Glutamatergic neuron (in vitro differentiated cells): ENCODE measurements at regions not wholly inside any gene's neighbourhood (a gene's known extent, or its start where the extent isn't known, plus 50 kb on each side); places are given as distances from the start of the nearest gene placed in this dataset.

Experiments used
- DNase-seq: peaks from one replicate; pipeline ENCODE4 v3.0.0; 2022
- H3K27ac Mint-ChIP-seq: one replicate; pipeline ENCODE4 v1.8.0; 2020; ENCODE audit warnings: mild to moderate bottlenecking, mixed read lengths, inconsistent platforms; ENCODE audit not compliant: unreplicated experiment
- H3K27me3 Mint-ChIP-seq: one replicate; pipeline ENCODE4 v1.8.0; 2020; ENCODE audit warnings: mild to moderate bottlenecking, moderate library complexity, mixed read lengths, inconsistent platforms; ENCODE audit not compliant: unreplicated experiment
- H3K36me3 Mint-ChIP-seq: one replicate; pipeline ENCODE4 v1.8.0; 2020; ENCODE audit warnings: mild to moderate bottlenecking, mixed read lengths, inconsistent platforms; ENCODE audit not compliant: unreplicated experiment
- H3K4me1 Mint-ChIP-seq: one replicate; pipeline ENCODE4 v1.8.0; 2020; ENCODE audit warnings: mild to moderate bottlenecking, low read depth, mixed read lengths, inconsistent platforms; ENCODE audit not compliant: unreplicated experiment
- H3K4me3 Mint-ChIP-seq: one replicate; pipeline ENCODE4 v1.8.0; 2020; ENCODE audit warnings: mild to moderate bottlenecking, mixed read lengths, inconsistent platforms; ENCODE audit not compliant: unreplicated experiment
- H3K9me3 Mint-ChIP-seq: one replicate; pipeline ENCODE4 v1.8.0; 2020; ENCODE audit warnings: mild to moderate bottlenecking, moderate library complexity, mixed read lengths, inconsistent platforms; ENCODE audit not compliant: unreplicated experiment
- TF ChIP-seq, protein P1 (sequence below): fragments of 200-600 bp; sonication (generic); IDR thresholded peaks from one replicate; pipeline ENCODE4 v1.5.0; 2021; ENCODE audit not compliant: partially characterized antibody, unreplicated experiment

DNA sequence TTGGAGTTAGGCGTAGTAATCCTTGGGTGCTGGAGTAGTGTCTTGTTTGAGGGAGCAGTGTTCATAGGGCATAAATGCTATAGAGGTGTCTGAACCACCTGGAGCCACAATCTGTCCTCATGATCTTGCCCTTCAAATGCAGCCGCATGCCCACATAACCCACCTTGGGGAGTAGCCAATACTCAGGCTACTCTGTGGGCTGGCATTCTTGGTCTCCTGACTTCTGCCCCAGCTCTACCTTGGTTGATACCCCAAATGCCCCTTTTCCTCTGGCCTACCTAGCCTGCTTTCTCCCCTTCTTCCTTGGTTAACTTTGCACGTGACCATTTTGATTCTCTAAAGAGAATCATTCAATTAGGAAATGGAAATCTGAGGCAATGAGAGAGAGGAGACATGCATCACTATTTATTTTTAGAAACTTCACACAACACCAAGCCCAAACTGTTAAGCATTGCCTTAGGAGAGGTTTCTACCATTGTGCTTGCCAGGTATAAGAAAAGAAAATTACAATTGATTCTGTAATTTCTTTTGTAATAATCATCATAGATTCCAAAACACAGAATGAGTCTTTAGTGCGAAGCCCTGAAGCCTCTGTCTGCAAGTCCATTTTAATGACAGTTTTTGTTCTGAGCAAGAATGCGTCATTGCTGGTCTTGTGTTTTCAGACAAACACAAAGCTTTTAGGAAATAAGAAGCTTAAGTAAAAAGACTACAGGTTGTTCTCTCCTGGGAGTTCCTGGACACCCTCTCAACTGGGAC lies 135.2 kb downstream of the C9orf152 start:
- DNase-seq = no peak
- Mint-ChIP-seq H3K4me3 (no peak overlapping the region), H3K9me3 (peaks cover 3% of the 10 kb centered on the region), H3K27ac (no peak overlapping the region), H3K36me3 (no peaks in the 10 kb centered on the region), H3K4me1 (peaks cover 26% of the 10 kb centered on the region), H3K27me3 (no peaks in the 10 kb centered on the region)
- TF ChIP-seq, protein P1, sequence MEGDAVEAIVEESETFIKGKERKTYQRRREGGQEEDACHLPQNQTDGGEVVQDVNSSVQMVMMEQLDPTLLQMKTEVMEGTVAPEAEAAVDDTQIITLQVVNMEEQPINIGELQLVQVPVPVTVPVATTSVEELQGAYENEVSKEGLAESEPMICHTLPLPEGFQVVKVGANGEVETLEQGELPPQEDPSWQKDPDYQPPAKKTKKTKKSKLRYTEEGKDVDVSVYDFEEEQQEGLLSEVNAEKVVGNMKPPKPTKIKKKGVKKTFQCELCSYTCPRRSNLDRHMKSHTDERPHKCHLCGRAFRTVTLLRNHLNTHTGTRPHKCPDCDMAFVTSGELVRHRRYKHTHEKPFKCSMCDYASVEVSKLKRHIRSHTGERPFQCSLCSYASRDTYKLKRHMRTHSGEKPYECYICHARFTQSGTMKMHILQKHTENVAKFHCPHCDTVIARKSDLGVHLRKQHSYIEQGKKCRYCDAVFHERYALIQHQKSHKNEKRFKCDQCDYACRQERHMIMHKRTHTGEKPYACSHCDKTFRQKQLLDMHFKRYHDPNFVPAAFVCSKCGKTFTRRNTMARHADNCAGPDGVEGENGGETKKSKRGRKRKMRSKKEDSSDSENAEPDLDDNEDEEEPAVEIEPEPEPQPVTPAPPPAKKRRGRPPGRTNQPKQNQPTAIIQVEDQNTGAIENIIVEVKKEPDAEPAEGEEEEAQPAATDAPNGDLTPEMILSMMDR = no peak

DNA sequence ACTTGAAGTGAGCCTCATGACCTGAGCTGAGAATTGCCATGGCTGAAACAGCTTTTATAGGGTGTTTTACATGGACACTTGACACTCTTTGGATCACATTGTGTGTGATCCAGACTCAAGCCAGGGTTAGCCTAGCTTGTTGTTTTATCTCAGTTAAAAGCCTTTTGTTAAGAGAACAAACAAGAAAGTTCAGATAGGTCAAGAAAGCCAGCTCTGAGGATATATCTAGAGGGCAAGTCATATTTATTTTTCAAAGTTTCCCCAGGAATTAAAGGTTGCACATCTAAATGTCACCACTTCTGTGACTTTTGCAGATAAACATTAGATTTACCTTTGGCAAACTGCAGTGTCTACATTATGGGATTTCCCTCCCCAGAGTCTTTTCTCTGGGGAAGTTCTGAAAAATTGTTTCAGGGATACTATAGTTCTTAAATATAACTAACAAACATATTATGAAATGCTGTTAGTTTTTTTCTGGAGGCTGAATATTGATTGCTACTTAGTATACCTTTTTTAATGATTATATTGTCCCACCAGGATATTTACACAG lies 134.5 kb downstream of the C9orf152 start:
- Mint-ChIP-seq H3K36me3 (no peaks in the 10 kb centered on the region), H3K9me3 (peaks cover 2% of the 10 kb centered on the region), H3K27me3 (no peaks in the 10 kb centered on the region), H3K4me1 (peaks cover 22% of the 10 kb centered on the region), H3K27ac (no peak overlapping the region), H3K4me3 (no peak overlapping the region)
- TF ChIP-seq, protein P1 = no peak
- no peak for DNase-seq

DNA sequence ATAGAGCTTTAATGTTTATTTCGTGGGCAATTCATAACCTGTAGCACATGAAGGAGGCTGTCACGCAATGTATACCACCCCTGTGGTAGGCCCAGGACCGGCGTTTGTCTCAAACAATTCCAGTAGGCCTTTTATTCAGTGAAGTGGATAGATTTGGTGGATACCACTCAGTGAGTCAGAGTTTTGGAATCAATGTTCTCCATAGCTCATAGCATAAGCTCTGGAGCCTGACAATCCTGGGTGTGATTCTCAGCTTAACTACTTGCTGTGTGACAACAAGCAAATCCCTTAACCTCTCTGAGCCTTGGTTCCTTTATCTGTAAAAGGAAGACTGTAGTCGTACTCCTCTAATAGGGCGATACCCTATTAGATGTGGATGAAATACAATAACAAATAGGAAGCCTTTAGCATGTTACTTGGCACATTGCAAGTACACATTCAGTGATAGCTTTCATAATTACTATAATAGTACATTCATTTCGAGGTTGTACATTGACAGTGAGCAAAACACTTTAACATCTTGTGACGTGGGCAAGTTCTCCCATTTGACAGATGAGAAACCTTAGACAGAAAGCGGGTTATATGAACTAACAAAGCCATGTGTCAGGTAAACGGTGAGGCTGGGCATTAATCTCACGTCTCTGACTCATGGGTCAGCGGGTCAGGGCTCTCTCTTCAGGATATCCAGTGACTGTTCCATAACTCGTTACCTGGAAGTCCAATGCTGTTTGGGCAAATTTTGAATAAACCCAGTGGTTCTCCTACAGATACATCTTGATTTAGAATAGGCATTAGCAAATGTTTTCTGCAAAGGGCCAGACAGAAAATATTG lies 130.8 kb downstream of the C9orf152 start:
- peaks cover 1% of the 10 kb centered on the region for H3K27me3 Mint-ChIP-seq
- H3K9me3 Mint-ChIP-seq = peaks cover 2% of the 10 kb centered on the region
- peaks cover 16% of the 10 kb centered on the region for H3K4me1 Mint-ChIP-seq
- H3K27ac Mint-ChIP-seq = no peak overlapping the region
- no peaks in the 10 kb centered on the region for H3K36me3 Mint-ChIP-seq
- TF ChIP-seq, protein P1 = no peak
- no peak for DNase-seq
- H3K4me3 Mint-ChIP-seq = no peak overlapping the region

DNA sequence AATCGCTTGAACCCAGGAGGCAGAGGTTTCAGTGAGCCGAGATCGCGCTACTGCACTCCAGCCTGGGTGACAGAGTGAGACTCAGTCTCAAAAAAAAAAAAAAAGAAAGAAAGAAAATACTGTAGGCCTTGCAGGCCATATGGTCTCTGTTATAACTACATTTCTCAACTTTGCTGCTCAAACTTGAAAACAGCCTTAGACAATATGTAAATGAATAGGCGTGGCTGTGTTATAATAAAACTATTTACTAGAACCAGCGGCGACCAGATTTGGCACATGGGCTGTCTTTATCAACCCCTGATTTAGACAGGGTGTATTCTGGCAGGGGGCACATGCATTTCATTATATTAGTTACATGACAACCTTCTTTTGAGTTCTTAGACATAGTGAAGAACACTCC lies 130.0 kb downstream of the C9orf152 start:
- H3K9me3 Mint-ChIP-seq = peaks cover 2% of the 10 kb centered on the region
- H3K36me3 Mint-ChIP-seq = no peaks in the 10 kb centered on the region
- H3K4me3 Mint-ChIP-seq = no peak overlapping the region
- no peak for DNase-seq
- TF ChIP-seq, protein P1 = no peak
- peaks cover 1% of the 10 kb centered on the region for H3K27me3 Mint-ChIP-seq
- H3K4me1 Mint-ChIP-seq = peaks cover 11% of the 10 kb centered on the region
- no peak overlapping the region for H3K27ac Mint-ChIP-seq

DNA sequence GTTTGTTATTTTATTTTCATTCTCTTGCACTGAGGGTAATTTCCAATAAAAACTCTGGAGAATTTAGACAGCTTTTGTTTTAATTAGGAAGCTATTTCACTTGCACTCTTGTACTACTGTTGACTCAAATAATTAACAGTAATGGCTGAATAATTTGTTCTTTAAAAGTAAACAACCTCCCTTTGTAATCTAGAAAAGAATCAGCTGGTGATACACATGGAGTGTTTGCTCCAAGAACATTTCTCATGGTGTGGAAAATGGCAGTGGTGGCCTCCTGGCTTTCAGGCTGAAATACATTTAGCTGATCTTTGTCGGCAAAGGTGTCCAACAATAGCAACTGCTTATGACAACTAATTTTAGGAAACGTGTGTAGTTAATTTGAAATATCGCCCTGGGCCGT lies 129.4 kb downstream of the C9orf152 start:
- DNase-seq = no peak
- Mint-ChIP-seq H3K4me3 (no peak overlapping the region), H3K27ac (no peak overlapping the region), H3K27me3 (peaks cover 1% of the 10 kb centered on the region), H3K36me3 (no peaks in the 10 kb centered on the region), H3K9me3 (peaks cover 2% of the 10 kb centered on the region), H3K4me1 (peaks cover 11% of the 10 kb centered on the region)
- TF ChIP-seq, protein P1 = no peak
